HepG2 (cell line): ENCODE measurements at regions not wholly inside any gene's neighbourhood (a gene's known extent, or its start where the extent isn't known, plus 50 kb on each side); places are given as distances from the start of the nearest gene placed in this dataset.

ENCODE experiments used
- ATAC-seq: fragments of 200-7000 bp; cut with Tn5 transposase; 3 replicates; pipeline ENCODE4 v1.9.1; 2020; ENCODE audit warnings: mild to moderate bottlenecking, moderate library complexity
- BruUV-seq: library from RNA; stranded (reverse); fragments of 400-500 nt; replicated peaks from 2 replicates; lab custom pipeline; 2021; lab: Mats Ljungman, UMichigan
- CTCF ChIA-PET: fragments of 300-600 bp; formaldehyde crosslinking; extraction: SDS; loops from one replicate; lab custom pipeline; 2021; ENCODE audit warnings: low total read pairs, inconsistent platforms, low intra/inter-chr PET ratio; lab: Yijun Ruan, JAX
- POLR2A ChIA-PET: fragments of 350-600 bp; sonication (Branson Sonifier 250); formaldehyde crosslinking; loops from one replicate; lab custom pipeline; 2020; ENCODE audit warnings: antibody characterized with exemption, inconsistent platforms; lab: Yijun Ruan, JAX
- DNase-seq: peaks from one replicate; pipeline ENCODE4 v3.0.0-alpha.2; 2015; ENCODE audit warnings: low spot score
- FAIRE-seq: peaks from 3 replicates; lab custom pipeline; 2011; peaks lifted over from hg19 to GRCh38; lab: Jason Lieb, UNC
- H2AFZ ChIP-seq: one replicate; pipeline ENCODE4 v1.6.1; 2011; ENCODE audit warnings: low read length, inconsistent platforms
- H3K27ac ChIP-seq: fragments of 300-600 bp; 3 replicates; pipeline ENCODE4 v1.8.0; 2011; ENCODE audit warnings: mixed run types, mild to moderate bottlenecking, mixed read lengths, low read length, inconsistent platforms; ENCODE audit not compliant: insufficient read depth; ENCODE audit errors: extremely low read length
- H3K27me3 ChIP-seq, 2 experiments: fragments of 200-600 bp in 1 of 2; 2 replicates in 1 of 2; 3 replicates in 1 of 2; pipeline versions ENCODE4 v1.6.0 to v1.8.0; 2011; ENCODE audit warnings: low read length in 2 of 2, mild to moderate bottlenecking in 2 of 2, moderate library complexity in 2 of 2, inconsistent platforms in 1 of 2; ENCODE audit not compliant: insufficient read depth in 2 of 2, control insufficient read depth in 1 of 2
- H3K36me3 ChIP-seq, 2 experiments: fragments of 200-600 bp in 1 of 2; replicated peaks in 1 of 2; 2 replicates in 1 of 2; 3 replicates in 1 of 2; pipeline versions ENCODE4 v1.5.1 to v1.8.0; 2011; ENCODE audit warnings: low read length in 2 of 2, inconsistent platforms in 1 of 2; ENCODE audit not compliant: insufficient read depth in 2 of 2, control insufficient read depth in 1 of 2
- H3K4me1 ChIP-seq: 2 replicates; pipeline ENCODE4 v1.5.1; 2012; ENCODE audit warnings: low read length, inconsistent platforms; ENCODE audit not compliant: insufficient read depth
- H3K4me2 ChIP-seq: 2 replicates; pipeline ENCODE4 v1.6.0; 2011; ENCODE audit warnings: low read depth, low read length, inconsistent platforms
- H3K4me3 ChIP-seq, 3 experiments: fragments of 200-600 bp in 1 of 3; sonication (generic), shearing (Covaris generic) in 1 of 3; replicated peaks in 1 of 3; 2 replicates each; pipeline ENCODE4 v1.5.1; 2011 to 2016; ENCODE audit warnings: low read length in 3 of 3, inconsistent platforms in 2 of 3, low read depth in 2 of 3, mild to moderate bottlenecking in 2 of 3, control low read depth in 1 of 3, mixed read lengths in 1 of 3; ENCODE audit not compliant: insufficient read depth in 1 of 3
- H3K79me2 ChIP-seq: one replicate; pipeline ENCODE4 v1.6.1; 2011; ENCODE audit warnings: low read length, inconsistent platforms; ENCODE audit not compliant: insufficient read depth
- H3K9ac ChIP-seq: 2 replicates; pipeline ENCODE4 v1.6.0; 2011; ENCODE audit warnings: mild to moderate bottlenecking, low read depth, low read length, inconsistent platforms; ENCODE audit not compliant: insufficient read depth
- H3K9me3 ChIP-seq: 2 replicates; pipeline ENCODE4 v1.5.1; 2012; ENCODE audit warnings: mild to moderate bottlenecking, low read length
- H4K20me1 ChIP-seq: 2 replicates; pipeline ENCODE4 v1.6.0; 2011; ENCODE audit warnings: inconsistent platforms, mild to moderate bottlenecking, low read length, moderate library complexity; ENCODE audit not compliant: insufficient read depth
- ARNTL ChIP-seq: sonication (generic); formaldehyde crosslinking; IDR thresholded peaks from 2 replicates; pipeline ENCODE4 v1.4.0; 2020; ENCODE audit warnings: mild to moderate bottlenecking, missing genetic modification reagents
- FIP1L1 ChIP-seq: fragments of 200-400 bp; formaldehyde crosslinking; IDR thresholded peaks from 2 replicates; pipeline ENCODE4 v1.6.1; 2018; ENCODE audit warnings: low read depth, mild to moderate bottlenecking, low read length, moderate library complexity, borderline replicate concordance; ENCODE audit not compliant: insufficient read depth
- MIXL1 ChIP-seq: IDR thresholded peaks from 2 replicates; pipeline ENCODE4 v1.6.1; 2016
- NR2C2 ChIP-seq: sonication (generic); formaldehyde crosslinking; IDR thresholded peaks from 2 replicates; pipeline ENCODE4 v1.4.0; 2020; ENCODE audit warnings: missing genetic modification reagents, mild to moderate bottlenecking, moderate library complexity, borderline replicate concordance
- PLSCR1 ChIP-seq: sonication (generic); formaldehyde crosslinking; IDR thresholded peaks from 2 replicates; pipeline ENCODE4 v1.5.0; 2020; ENCODE audit warnings: missing genetic modification reagents, mild to moderate bottlenecking, borderline replicate concordance
- RAD21 ChIP-seq: fragments of 450-650 bp; formaldehyde crosslinking; IDR thresholded peaks from 2 replicates; pipeline ENCODE4 v1.5.0; 2020; ENCODE audit warnings: mild to moderate bottlenecking
- SAP130 ChIP-seq: IDR thresholded peaks from 2 replicates; pipeline ENCODE4 v1.6.1; 2016; ENCODE audit warnings: low read depth
- STAG1 ChIP-seq: sonication (generic); formaldehyde crosslinking; IDR thresholded peaks from 2 replicates; pipeline ENCODE4 v1.4.0; 2020; ENCODE audit warnings: missing genetic modification reagents
- ZNF652 ChIP-seq: IDR thresholded peaks from 2 replicates; pipeline ENCODE4 v1.6.1; 2016; ENCODE audit warnings: low read depth, borderline replicate concordance
- WGBS: methylation state at CpG from one replicate; pipeline ENCODE4 v1.1.6; 2017; ENCODE audit warnings: low lambda C conversion rate; 5-methylcytosine and 5-hydroxymethylcytosine counted together
- in situ Hi-C: cut with HindIII; loops from 2 replicates; pipeline ENCODE4 v1.10.0; 2017; ENCODE audit warnings: low pct_unique_long_range_greater_than_20kb; ENCODE audit not compliant: extremely low pct_ligation_motif_present
- intact Hi-C: fragments of 100-400 bp; cut with micrococcal nuclease; formaldehyde crosslinking; loops from one replicate; pipeline ENCODE4 v1.10.0; 2022; ENCODE audit not compliant: unreplicated experiment
- TF ChIP-seq, protein P1 (sequence below): sonication (generic); formaldehyde crosslinking; IDR thresholded peaks from 2 replicates; pipeline ENCODE4 v1.4.0; 2020; ENCODE audit warnings: missing genetic modification reagents, borderline replicate concordance
- TF ChIP-seq, protein P2 (sequence below): fragments of 450-650 bp; IDR thresholded peaks from 2 replicates; pipeline ENCODE4 v1.6.1; 2017
- TF ChIP-seq, protein P3 (sequence below): sonication (generic); formaldehyde crosslinking; IDR thresholded peaks from 2 replicates; pipeline ENCODE4 v1.4.0; 2020; ENCODE audit warnings: missing genetic modification reagents, borderline replicate concordance
- TF ChIP-seq, protein P4 (sequence below): sonication (generic); formaldehyde crosslinking; IDR thresholded peaks from 2 replicates; pipeline ENCODE4 v1.5.0; 2020; ENCODE audit warnings: mild to moderate bottlenecking, missing genetic modification reagents, moderate library complexity

DNA sequence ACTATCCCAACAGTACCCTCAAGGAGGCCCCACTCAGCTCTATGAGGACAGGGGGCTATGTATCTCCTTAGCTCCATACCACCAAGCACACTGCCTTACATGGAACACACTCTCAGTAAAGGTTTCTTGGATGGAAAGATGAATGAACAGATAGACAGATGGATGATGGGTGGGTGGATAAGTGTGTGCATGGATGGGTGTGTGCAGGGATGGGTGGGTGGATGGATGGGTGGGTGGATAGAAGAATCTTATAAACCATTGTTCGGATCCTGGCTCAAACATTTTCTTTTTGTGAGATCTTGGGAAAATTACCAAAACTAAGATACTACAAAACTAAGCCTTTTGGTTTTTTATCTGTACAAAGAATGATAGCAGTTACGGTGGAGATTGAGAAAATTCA, 111.0 kb upstream of the NFIA start (continued):
- TF ChIP-seq, protein P1, sequence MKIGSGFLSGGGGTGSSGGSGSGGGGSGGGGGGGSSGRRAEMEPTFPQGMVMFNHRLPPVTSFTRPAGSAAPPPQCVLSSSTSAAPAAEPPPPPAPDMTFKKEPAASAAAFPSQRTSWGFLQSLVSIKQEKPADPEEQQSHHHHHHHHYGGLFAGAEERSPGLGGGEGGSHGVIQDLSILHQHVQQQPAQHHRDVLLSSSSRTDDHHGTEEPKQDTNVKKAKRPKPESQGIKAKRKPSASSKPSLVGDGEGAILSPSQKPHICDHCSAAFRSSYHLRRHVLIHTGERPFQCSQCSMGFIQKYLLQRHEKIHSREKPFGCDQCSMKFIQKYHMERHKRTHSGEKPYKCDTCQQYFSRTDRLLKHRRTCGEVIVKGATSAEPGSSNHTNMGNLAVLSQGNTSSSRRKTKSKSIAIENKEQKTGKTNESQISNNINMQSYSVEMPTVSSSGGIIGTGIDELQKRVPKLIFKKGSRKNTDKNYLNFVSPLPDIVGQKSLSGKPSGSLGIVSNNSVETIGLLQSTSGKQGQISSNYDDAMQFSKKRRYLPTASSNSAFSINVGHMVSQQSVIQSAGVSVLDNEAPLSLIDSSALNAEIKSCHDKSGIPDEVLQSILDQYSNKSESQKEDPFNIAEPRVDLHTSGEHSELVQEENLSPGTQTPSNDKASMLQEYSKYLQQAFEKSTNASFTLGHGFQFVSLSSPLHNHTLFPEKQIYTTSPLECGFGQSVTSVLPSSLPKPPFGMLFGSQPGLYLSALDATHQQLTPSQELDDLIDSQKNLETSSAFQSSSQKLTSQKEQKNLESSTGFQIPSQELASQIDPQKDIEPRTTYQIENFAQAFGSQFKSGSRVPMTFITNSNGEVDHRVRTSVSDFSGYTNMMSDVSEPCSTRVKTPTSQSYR (CRISPR knock-in tag), result no peak
- no peak for TF ChIP-seq PLSCR1 (CRISPR knock-in tag)
- TF ChIP-seq, protein P2, sequence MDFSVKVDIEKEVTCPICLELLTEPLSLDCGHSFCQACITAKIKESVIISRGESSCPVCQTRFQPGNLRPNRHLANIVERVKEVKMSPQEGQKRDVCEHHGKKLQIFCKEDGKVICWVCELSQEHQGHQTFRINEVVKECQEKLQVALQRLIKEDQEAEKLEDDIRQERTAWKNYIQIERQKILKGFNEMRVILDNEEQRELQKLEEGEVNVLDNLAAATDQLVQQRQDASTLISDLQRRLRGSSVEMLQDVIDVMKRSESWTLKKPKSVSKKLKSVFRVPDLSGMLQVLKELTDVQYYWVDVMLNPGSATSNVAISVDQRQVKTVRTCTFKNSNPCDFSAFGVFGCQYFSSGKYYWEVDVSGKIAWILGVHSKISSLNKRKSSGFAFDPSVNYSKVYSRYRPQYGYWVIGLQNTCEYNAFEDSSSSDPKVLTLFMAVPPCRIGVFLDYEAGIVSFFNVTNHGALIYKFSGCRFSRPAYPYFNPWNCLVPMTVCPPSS, result no peak

DNA sequence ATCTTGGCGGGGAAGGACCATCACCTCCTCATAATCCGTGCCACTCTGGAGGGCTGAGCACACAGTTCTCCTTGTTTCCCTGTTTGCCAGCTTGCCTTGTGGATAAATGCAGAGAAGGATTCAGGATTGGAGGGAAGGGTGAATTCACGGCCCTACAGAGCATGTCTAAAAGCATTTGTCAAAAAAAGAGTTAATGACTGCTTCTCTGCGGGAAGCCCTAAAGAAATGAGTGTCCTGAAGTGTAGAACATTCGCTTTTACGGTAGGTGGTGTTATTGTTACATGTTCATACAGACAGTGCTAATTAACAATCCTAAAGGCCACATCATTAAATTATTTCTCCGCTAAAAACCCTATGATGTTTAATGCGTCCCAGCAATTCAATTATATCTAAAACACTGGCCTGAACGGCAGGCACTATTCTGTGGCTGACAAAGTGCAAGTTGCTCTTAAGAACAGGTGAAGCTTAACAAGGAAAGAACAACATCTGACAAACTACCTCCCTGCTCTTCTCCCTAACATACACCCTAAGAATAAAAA, 112.3 kb upstream of the NFIA start:
- no peak overlapping the region for H3K9ac ChIP-seq
- peak; percentile 79 for TF ChIP-seq STAG1
- TF ChIP-seq ZNF652 (CRISPR knock-in tag), result peak; percentile 87
- TF ChIP-seq NR2C2 (CRISPR knock-in tag), result no peak
- peak; percentile 56 for TF ChIP-seq RAD21
- no peak for TF ChIP-seq SAP130 (CRISPR knock-in tag)
- no peak for TF ChIP-seq ARNTL (CRISPR knock-in tag)
- TF ChIP-seq FIP1L1, result no peak
- peak; percentile 23; the same call in 1 of the 2 replicates for TF ChIP-seq MIXL1
- TF ChIP-seq, protein P3, sequence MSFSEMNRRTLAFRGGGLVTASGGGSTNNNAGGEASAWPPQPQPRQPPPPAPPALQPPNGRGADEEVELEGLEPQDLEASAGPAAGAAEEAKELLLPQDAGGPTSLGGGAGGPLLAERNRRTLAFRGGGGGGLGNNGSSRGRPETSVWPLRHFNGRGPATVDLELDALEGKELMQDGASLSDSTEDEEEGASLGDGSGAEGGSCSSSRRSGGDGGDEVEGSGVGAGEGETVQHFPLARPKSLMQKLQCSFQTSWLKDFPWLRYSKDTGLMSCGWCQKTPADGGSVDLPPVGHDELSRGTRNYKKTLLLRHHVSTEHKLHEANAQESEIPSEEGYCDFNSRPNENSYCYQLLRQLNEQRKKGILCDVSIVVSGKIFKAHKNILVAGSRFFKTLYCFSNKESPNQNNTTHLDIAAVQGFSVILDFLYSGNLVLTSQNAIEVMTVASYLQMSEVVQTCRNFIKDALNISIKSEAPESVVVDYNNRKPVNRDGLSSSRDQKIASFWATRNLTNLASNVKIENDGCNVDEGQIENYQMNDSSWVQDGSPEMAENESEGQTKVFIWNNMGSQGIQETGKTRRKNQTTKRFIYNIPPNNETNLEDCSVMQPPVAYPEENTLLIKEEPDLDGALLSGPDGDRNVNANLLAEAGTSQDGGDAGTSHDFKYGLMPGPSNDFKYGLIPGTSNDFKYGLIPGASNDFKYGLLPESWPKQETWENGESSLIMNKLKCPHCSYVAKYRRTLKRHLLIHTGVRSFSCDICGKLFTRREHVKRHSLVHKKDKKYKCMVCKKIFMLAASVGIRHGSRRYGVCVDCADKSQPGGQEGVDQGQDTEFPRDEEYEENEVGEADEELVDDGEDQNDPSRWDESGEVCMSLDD (CRISPR knock-in tag), result no peak
- TF ChIP-seq, protein P4, sequence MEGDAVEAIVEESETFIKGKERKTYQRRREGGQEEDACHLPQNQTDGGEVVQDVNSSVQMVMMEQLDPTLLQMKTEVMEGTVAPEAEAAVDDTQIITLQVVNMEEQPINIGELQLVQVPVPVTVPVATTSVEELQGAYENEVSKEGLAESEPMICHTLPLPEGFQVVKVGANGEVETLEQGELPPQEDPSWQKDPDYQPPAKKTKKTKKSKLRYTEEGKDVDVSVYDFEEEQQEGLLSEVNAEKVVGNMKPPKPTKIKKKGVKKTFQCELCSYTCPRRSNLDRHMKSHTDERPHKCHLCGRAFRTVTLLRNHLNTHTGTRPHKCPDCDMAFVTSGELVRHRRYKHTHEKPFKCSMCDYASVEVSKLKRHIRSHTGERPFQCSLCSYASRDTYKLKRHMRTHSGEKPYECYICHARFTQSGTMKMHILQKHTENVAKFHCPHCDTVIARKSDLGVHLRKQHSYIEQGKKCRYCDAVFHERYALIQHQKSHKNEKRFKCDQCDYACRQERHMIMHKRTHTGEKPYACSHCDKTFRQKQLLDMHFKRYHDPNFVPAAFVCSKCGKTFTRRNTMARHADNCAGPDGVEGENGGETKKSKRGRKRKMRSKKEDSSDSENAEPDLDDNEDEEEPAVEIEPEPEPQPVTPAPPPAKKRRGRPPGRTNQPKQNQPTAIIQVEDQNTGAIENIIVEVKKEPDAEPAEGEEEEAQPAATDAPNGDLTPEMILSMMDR (CRISPR knock-in tag), result peak; percentile 58

More for the DNA sequence above, 112.3 kb upstream of the NFIA start:
- peak; percentile 24 for DNase-seq
- ChIA-PET CTCF (interaction anchor here (0.7 kb wide), 1 partner anchor 484 kb away, joined by 3 read pairs; no protein-coding TSS in a partner anchor), POLR2A (no interaction called here)
- in situ Hi-C loops, result loop anchor here (10.0 kb wide), 3 partner anchors 485 to 885 kb away; no protein-coding TSS in a partner anchor
- no TSS peak for BruUV-seq
- Histone ChIP-seq H3K27ac (no peak overlapping the region), H3K4me2 (peak overlapping the region; percentile 28), H3K27me3 (peaks cover 1 to 4% of the 10 kb centered on the region in 2 experiments; a peak in 1 of 5 replicates), H3K4me3 (no peak overlapping the region), H3K36me3 (no peaks in the 10 kb centered on the region), H3K4me1 (peaks cover 32% of the 10 kb centered on the region), H3K9me3 (peaks cover 18% of the 10 kb centered on the region), H2AFZ (no peak overlapping the region), H4K20me1 (no peaks in the 10 kb centered on the region), H3K79me2 (no peaks in the 10 kb centered on the region)
- peak; percentile 70 for ATAC-seq
- intact Hi-C loops, result loop anchor here (2.0 to 10.0 kb wide), 3 partner anchors 175 to 882 kb away; no protein-coding TSS in a partner anchor
- peak; percentile 82 for FAIRE-seq
- 19% methylated on average over 9 of the region's 9 CpGs for WGBS
